H1 (cell line): ENCODE measurements at regions not wholly inside any gene's neighbourhood (a gene's known extent, or its start where the extent isn't known, plus 50 kb on each side); places are given as distances from the start of the nearest gene placed in this dataset.

ENCODE experiments used
- CTCF ChIA-PET: fragments of 300-600 bp; sonication (Branson Sonifier 250); formaldehyde crosslinking; loops from one replicate; lab custom pipeline; 2021; ENCODE audit not compliant: partially characterized antibody; lab: Charles Lee
- POLR2A ChIA-PET: fragments of 300-600 bp; sonication (Branson Sonifier 250); formaldehyde crosslinking; loops from one replicate; lab custom pipeline; 2021; ENCODE audit warnings: inconsistent platforms; ENCODE audit not compliant: partially characterized antibody; lab: Charles Lee
- DNase-seq, 2 experiments: peaks; one replicate each; pipeline versions ENCODE4 v3.0.0 to v3.0.0-alpha.2; 2010 to 2022; ENCODE audit warnings: low spot score in 2 of 2, low read depth in 1 of 2, mixed read lengths in 1 of 2
- FAIRE-seq: peaks from 2 replicates; lab custom pipeline; 2011; peaks lifted over from hg19 to GRCh38; lab: Jason Lieb, UNC
- H2AFZ ChIP-seq: 2 replicates; pipeline ENCODE4 v1.8.1; 2012; ENCODE audit warnings: low read length, inconsistent platforms
- H2AK5ac ChIP-seq: 2 replicates; pipeline ENCODE4 v1.6.1; 2013; ENCODE audit warnings: low read depth, low read length
- H2BK120ac ChIP-seq: replicated peaks from 2 replicates; pipeline ENCODE3; 2013; ENCODE audit warnings: low read depth, low read length, inconsistent platforms
- H2BK12ac ChIP-seq: 2 replicates; pipeline ENCODE4 v1.6.1; 2013; ENCODE audit warnings: low read depth, low read length
- H2BK15ac ChIP-seq: 2 replicates; pipeline ENCODE4 v1.6.1; 2013; ENCODE audit warnings: low read length
- H2BK20ac ChIP-seq: 2 replicates; pipeline ENCODE4 v1.6.1; 2013; ENCODE audit warnings: low read length
- H2BK5ac ChIP-seq: 2 replicates; pipeline ENCODE4 v1.6.1; 2013; ENCODE audit warnings: low read depth, low read length
- H3K14ac ChIP-seq: 2 replicates; pipeline ENCODE4 v1.6.1; 2013; ENCODE audit warnings: inconsistent platforms; ENCODE audit not compliant: insufficient read length
- H3K18ac ChIP-seq: 2 replicates; pipeline ENCODE4 v1.6.1; 2013; ENCODE audit warnings: low read length; ENCODE audit errors: extremely low read depth
- H3K23ac ChIP-seq: 2 replicates; pipeline ENCODE4 v1.6.1; 2013; ENCODE audit warnings: inconsistent platforms; ENCODE audit not compliant: insufficient read length
- H3K23me2 ChIP-seq: 2 replicates; pipeline ENCODE4 v1.6.1; 2013; ENCODE audit warnings: low read depth, low read length
- H3K27ac ChIP-seq: 2 replicates; pipeline ENCODE4 v1.6.1; 2011; ENCODE audit warnings: low read depth, low read length, inconsistent platforms
- H3K27me3 ChIP-seq, 4 experiments: replicated peaks in 1 of 4; 1 replicate in 1 of 4; 2 replicates in 3 of 4; pipeline versions ENCODE4 v1.6.1 to v1.8.1; 2011 to 2013; ENCODE audit warnings: low read length in 3 of 4, mild to moderate bottlenecking in 3 of 4, inconsistent platforms in 2 of 4, mixed read lengths in 2 of 4, moderate library complexity in 1 of 4; ENCODE audit not compliant: control insufficient read depth in 3 of 4, insufficient read depth in 3 of 4; ENCODE audit errors: extremely low read depth in 1 of 4
- H3K36me3 ChIP-seq, 4 experiments: 2 replicates each; pipeline versions ENCODE4 v1.6.1 to v1.8.1; 2011 to 2013; ENCODE audit warnings: mild to moderate bottlenecking in 4 of 4, low read length in 3 of 4, moderate library complexity in 2 of 4, control low read depth in 1 of 4, inconsistent platforms in 1 of 4; ENCODE audit not compliant: insufficient read depth in 4 of 4, control insufficient read depth in 2 of 4
- H3K4ac ChIP-seq: replicated peaks from 2 replicates; pipeline ENCODE3; 2013; ENCODE audit warnings: low read length, low read depth, mixed read lengths, inconsistent platforms; ENCODE audit not compliant: insufficient read length
- H3K4me1 ChIP-seq, 4 experiments: replicated peaks in 1 of 4; 1 replicate in 1 of 4; 2 replicates in 3 of 4; pipeline versions ENCODE4 v1.6.1 to v1.8.1; 2011 to 2013; ENCODE audit warnings: low read length in 3 of 4, inconsistent platforms in 2 of 4, mixed read lengths in 1 of 4; ENCODE audit not compliant: insufficient read depth in 4 of 4, control insufficient read depth in 3 of 4
- H3K4me2 ChIP-seq, 2 experiments: 2 replicates each; pipeline versions ENCODE4 v1.6.1 to v1.8.1; 2011 to 2013; ENCODE audit warnings: low read depth in 2 of 2, low read length in 2 of 2, control low read depth in 1 of 2, inconsistent platforms in 1 of 2, mild to moderate bottlenecking in 1 of 2; ENCODE audit not compliant: insufficient read depth in 1 of 2
- H3K4me3 ChIP-seq, 4 experiments: fragments of 200-600, 300-600 bp in 1 of 4; sonication (generic), shearing (Covaris generic), sonication (Bioruptor Twin) in 1 of 4; 2 replicates each; pipeline versions ENCODE4 v1.5.1 to v1.8.1; 2011 to 2016; ENCODE audit warnings: low read length in 4 of 4, low read depth in 3 of 4, control low read depth in 2 of 4, inconsistent platforms in 2 of 4, mild to moderate bottlenecking in 2 of 4, mixed read lengths in 1 of 4, moderate library complexity in 1 of 4; ENCODE audit not compliant: insufficient read depth in 2 of 4; ENCODE audit errors: extremely low read depth in 1 of 4
- H3K56ac ChIP-seq: replicated peaks from 2 replicates; pipeline ENCODE3; 2013; ENCODE audit warnings: low read depth, mild to moderate bottlenecking, mixed read lengths, low read length, inconsistent platforms; ENCODE audit not compliant: insufficient read length
- H3K79me1 ChIP-seq: 2 replicates; pipeline ENCODE4 v1.6.1; 2013; ENCODE audit warnings: low read depth, low read length, control low read depth
- H3K79me2 ChIP-seq, 2 experiments: 2 replicates each; pipeline versions ENCODE4 v1.6.1 to v1.8.1; 2012 to 2013; ENCODE audit warnings: low read length in 2 of 2, mild to moderate bottlenecking in 2 of 2, inconsistent platforms in 1 of 2; ENCODE audit not compliant: insufficient read depth in 2 of 2, control insufficient read depth in 1 of 2
- H3K9ac ChIP-seq, 4 experiments: replicated peaks in 1 of 4; 1 replicate in 1 of 4; 2 replicates in 3 of 4; pipeline versions ENCODE4 v1.6.1 to v1.8.1; 2011 to 2013; ENCODE audit warnings: low read depth in 3 of 4, low read length in 3 of 4, control low read depth in 2 of 4, mild to moderate bottlenecking in 2 of 4, moderate library complexity in 2 of 4, inconsistent platforms in 1 of 4; ENCODE audit errors: extremely low read depth in 1 of 4
- H3K9me3 ChIP-seq, 2 experiments: 2 replicates each; pipeline versions ENCODE4 v1.6.1 to v1.8.1; 2012 to 2013; ENCODE audit warnings: mild to moderate bottlenecking in 2 of 2, moderate library complexity in 2 of 2, control low read depth in 1 of 2, inconsistent platforms in 1 of 2, low read depth in 1 of 2, low read length in 1 of 2, mixed read lengths in 1 of 2; ENCODE audit not compliant: insufficient read depth in 2 of 2
- H4K20me1 ChIP-seq, 2 experiments: replicated peaks in 1 of 2; 2 replicates each; pipeline versions ENCODE3 to v1.8.1; 2011 to 2013; ENCODE audit warnings: inconsistent platforms in 2 of 2, low read length in 2 of 2, mild to moderate bottlenecking in 1 of 2; ENCODE audit not compliant: insufficient read depth in 2 of 2, control insufficient read depth in 1 of 2
- H4K5ac ChIP-seq: 2 replicates; pipeline ENCODE4 v1.6.1; 2013; ENCODE audit warnings: low read length, low read depth, mixed read lengths, inconsistent platforms; ENCODE audit not compliant: insufficient read length
- H4K8ac ChIP-seq: 2 replicates; pipeline ENCODE4 v1.8.0; 2013; ENCODE audit warnings: mild to moderate bottlenecking, moderate library complexity, low read length, inconsistent platforms; ENCODE audit not compliant: insufficient read depth; ENCODE audit errors: extremely low read depth
- H4K91ac ChIP-seq: replicated peaks from 2 replicates; pipeline ENCODE3; 2013; ENCODE audit warnings: low read length, mixed read lengths, inconsistent platforms; ENCODE audit not compliant: insufficient read length
- POLR2A ChIP-seq, 2 experiments: IDR thresholded peaks; 1 replicate in 1 of 2; 2 replicates in 1 of 2; pipeline ENCODE4 v1.6.1; 2011; ENCODE audit warnings: low read depth in 2 of 2, low read length in 2 of 2, mild to moderate bottlenecking in 2 of 2; ENCODE audit errors: control extremely low read depth in 1 of 2
- SAP30 ChIP-seq: fragments of 300-600 bp; sonication (generic); IDR thresholded peaks from 2 replicates; pipeline ENCODE4 v1.7.1; 2012; ENCODE audit warnings: low read length, moderate library complexity, mild to moderate bottlenecking, inconsistent platforms; ENCODE audit not compliant: insufficient read depth, insufficient replicate concordance
- SUZ12 ChIP-seq: fragments of 200-600 bp; sonication (generic); IDR thresholded peaks from 2 replicates; pipeline ENCODE4 v1.6.1; 2012; ENCODE audit warnings: mild to moderate bottlenecking, inconsistent platforms, low read length, moderate library complexity, mixed read lengths
- WGBS, 2 experiments: shearing (Covaris generic) in 1 of 2; methylation state at CpG; one replicate each; pipeline versions ENCODE4 v1.1.6 to v1.1.7; 2013 to 2015; ENCODE audit warnings: low lambda C conversion rate in 2 of 2, mixed read lengths in 2 of 2, inconsistent platforms in 1 of 2, low coverage in 1 of 2, missing lambda C conversion rate in 1 of 2; ENCODE audit not compliant: insufficient replicate concordance in 2 of 2, insufficient coverage in 1 of 2, insufficient read length in 1 of 2; ENCODE audit errors: extremely low coverage in 1 of 2, missing lambda C conversion rate in 1 of 2; 5-methylcytosine and 5-hydroxymethylcytosine counted together

GRCh38 chr11:29447821-29448220 is 569.0 kb downstream of the KCNA4 start:
- Histone ChIP-seq H3K4me1 (no peaks in the 10 kb centered on the region), H4K8ac (no peak overlapping the region), H4K20me1 (no peaks in the 10 kb centered on the region), H2AK5ac (no peak overlapping the region), H3K79me1 (no peaks in the 10 kb centered on the region), H4K91ac (no peak overlapping the region), H3K56ac (no peak overlapping the region), H3K14ac (no peak overlapping the region), H3K18ac (no peak overlapping the region), H2BK20ac (no peak overlapping the region), H3K4me2 (no peak overlapping the region), H3K27ac (no peak overlapping the region), H3K36me3 (no peaks in the 10 kb centered on the region), H2BK120ac (no peak overlapping the region), H3K9ac (no peak overlapping the region), H3K4ac (no peak overlapping the region), H3K4me3 (no peak overlapping the region), H3K23ac (no peak overlapping the region), H2BK15ac (no peak overlapping the region), H2BK12ac (no peak overlapping the region), H2BK5ac (no peak overlapping the region), H4K5ac (no peak overlapping the region), H3K23me2 (no peaks in the 10 kb centered on the region), H3K27me3 (no peaks in the 10 kb centered on the region), H3K79me2 (no peaks in the 10 kb centered on the region), H3K9me3 (no peaks in the 10 kb centered on the region), H2AFZ (no peak overlapping the region)
- CTCF ChIA-PET = interaction anchor here (0.8 to 5.2 kb wide), 11 partner anchors 15 to 897 kb away, joined by 3 to 33 read pairs (median 4); no protein-coding TSS in a partner anchor
- DNase-seq (no peak), FAIRE-seq (no peak)
- POLR2A ChIA-PET = interaction anchor here (1.0 kb wide), 1 partner anchor 875 kb away, joined by 3 read pairs; the partner anchor contains the start of gene ARL14EP
- TF ChIP-seq SAP30 (no peak), POLR2A (IDR thresholded peaks at IDR 0.05; ENCODE audit: control extremely low read depth in 1 of 2, low read depth in 2 of 2, low read length in 2 of 2) (no peak), SUZ12 (no peak)
- WGBS, 2 experiments = 82% methylated on average over 1 of the region's 1 CpG; no CpG with 5 or more reads in 1 of the 2 experiments
